ENCODE measurements at regions not wholly inside any gene's neighbourhood (a gene's known extent, or its start where the extent isn't known, plus 50 kb on each side); places are given as distances from the start of the nearest gene placed in this dataset.
"Not testable (repeated sequence)": the region's sequence is repeated elsewhere in the genome, so short reads cannot be mapped to it uniquely, and the experiment has no call there.

DNA sequence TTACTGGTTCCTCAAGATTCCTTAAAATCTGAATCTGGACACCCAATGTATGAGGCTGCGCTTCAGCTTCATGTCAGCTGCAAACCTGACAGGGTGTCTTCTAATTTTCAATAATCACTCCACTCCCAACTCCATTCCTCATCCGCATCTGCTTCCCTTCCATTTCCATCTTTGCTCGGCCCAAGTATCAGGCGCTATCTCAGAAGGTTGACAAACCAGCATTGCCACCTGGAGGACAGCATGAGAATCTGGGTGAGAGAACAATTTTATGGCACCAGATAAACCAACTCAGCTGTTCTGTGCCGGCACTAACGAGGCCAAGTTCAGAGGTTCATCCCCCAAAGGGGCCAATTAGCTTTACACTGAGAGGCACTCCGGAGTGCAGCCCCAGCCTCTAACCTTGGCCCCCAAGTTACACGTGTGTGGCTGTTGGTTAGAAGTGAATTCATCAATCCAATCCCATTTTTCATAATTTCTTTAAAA, 79.1 kb upstream of the LMO2 start:
- DNase-seq, result no peak

DNA sequence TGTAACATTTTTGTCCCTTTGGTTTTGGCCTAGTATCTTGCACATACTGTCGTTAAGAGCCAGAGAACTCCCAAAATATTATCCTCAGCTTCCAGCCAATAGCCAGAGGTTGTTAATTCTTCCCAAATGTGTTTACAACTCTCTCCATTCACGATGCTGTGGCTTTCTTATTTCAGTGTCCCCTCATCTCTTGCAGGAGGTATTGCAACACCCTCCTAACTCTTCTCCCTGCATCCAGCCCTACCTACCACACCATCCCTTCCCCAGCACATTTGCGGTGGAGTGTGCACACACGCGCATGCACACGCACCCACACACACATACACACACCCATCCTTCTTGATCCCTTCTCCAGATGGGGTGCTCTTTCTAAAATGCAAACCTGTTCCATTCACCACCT, 75.6 kb upstream of the LMO2 start:
- DNase-seq, result no peak

DNA sequence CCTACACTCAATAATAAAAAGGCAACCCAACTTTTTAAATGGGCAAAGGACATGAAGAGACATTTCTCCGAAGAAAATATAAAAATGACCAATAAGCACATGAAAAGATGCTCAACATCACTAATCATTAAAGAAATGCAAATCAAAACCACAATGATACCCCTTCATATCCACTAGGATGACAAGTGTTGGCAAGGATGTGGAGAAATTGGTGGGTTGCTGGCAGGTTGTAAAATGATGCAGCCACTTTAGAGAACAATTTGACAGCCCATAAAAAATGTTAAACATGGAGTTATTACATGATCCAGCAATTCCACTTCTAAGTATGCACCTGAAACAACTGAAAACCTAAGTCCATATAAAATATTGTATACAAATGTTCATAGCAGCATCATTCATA, 73.2 kb upstream of the LMO2 start:
- DNase-seq, result no peak

DNA sequence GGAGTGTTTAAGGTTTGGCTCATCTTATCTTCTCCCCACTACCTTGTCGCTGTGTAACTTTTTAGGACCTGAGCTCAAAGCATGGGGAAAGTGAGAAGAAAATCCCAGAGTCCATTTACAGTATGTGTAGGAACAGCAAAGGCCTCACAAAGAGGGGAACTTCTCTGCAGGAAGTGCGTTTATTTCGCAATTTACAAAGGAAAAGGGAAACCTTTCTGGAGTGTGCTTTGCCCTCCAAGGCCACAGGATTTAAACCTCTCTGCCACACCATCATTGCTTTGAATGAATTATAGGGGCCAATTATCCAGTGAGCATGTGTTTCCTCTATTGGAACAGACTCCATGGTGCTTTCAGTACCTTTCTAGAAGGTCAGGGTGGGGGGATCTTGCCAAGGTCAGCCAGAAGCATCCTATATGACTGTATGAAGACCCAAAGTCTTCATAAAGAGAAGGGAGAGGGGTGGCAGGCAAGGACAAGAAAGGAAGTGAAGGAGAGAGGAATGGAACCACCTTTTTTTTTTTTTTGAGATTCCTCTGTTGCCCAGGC, 68.1 kb upstream of the LMO2 start:
- no peak for DNase-seq

DNA sequence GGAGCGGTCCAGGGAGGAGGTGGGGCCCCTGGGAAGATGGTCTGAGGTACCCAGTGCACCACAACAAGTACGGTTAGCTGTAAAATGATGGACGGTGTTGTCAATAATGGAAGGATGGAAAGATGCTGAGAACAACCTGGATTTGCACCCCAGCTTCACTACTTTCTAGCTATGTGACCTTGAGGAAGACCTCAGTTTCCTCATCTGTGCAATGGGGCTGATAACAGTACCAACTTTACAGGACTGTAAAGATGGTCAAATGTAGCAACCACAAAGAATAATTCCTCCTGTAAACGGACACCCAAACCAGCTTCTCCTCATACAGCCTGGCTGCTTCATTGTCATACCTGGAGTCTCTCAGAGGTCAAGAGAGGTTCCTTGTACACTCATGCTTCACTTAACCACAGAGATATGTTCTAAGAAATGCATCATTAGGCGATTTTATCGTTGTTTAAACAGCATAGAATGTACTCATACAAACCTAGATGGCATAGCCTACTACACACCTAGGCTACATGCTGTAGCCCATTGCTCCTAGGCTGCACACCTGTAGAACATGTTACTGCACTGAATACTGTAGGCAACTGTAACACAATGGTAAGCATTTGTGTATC, 65.5 kb upstream of the LMO2 start:
- DNase-seq, result no peak

DNA sequence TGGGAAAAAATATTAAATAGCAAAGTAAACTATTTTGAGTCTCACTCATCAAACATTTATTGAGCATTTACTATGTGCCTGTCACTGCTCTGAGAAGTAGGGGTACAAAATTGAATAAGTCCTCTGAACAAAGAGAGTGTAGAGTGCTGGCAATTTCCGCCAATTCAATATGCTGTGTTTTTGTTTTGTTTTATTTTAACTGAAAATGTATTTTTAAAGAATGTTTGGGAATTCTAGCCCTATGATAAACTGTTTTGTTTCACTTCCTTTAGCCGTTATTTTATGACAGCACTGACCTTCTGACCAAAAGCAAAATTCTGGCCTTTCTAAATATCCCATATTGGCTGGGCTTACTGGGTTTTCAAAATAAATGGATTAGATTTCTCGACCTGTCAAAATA, 64.7 kb upstream of the LMO2 start:
- no peak for DNase-seq

DNA sequence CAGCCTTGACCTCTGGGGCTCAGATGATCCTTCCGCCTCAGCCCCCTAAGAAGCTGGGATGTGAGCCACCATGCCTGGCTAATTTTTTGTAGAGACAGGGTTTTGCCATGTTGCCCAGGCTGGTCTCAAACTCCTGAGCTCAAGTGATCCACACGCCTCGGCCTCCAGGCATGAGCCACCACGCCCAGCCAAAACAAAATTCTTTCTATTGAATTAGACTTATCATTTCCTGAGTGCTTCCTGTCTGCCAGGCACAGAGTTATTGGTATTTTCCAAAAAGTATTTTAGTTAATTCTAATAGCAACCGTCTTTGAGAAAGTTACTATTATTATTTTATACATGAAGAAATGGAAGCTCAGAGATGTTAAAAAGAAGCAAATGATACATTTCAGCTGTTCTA, 61.4 kb upstream of the LMO2 start:
- DNase-seq, result no peak

DNA sequence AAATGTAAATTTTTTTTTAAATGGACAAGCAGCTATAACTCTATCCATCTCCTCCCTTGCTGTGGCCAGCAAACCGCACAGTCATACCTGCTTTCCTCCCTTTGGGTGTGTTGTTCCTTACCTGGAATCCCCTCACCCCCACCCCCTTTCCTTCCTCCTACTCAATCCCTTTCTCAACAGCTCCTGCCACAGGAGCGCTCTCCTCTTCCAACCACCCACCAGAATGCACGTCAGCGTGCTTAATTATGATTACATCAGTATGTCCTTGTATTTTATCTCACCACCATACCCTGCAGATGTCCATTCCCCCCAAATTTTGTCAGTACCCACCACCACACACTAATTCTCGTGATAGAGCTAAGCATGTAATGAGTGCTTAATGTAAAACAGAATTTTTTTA, 60.9 kb upstream of the LMO2 start:
- DNase-seq, result no peak

DNA sequence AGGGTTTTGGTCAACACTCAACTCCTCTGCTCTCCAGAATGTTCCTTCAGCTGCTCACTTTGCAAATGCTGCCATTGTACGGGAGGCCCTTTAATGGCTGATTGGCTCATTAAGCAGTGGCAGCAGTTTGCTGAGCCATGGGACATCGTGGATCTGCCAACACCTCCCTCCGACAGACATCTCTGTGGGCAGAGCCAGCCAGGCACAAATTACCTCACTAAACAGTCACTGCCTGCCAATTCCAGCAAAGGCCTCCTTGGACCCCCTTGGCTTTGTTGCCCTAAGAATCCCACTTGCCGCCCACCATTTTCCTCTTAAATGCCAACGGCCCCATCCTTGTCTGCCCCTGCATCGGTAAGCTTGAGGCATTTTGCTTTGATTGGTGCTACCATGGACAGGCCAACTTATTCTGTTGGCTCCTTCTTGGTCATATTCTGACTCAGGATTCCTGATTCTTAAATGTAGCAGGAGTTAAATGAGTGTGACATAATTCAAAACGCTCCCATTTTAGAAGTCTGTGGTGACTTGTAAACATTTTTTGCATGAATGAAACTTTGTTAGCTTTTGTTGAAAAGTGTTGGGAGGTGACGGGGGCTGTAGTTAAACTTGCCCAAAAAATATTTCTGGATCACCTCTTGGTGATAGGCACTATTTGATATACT, 57.5 kb upstream of the LMO2 start:
- DNase-seq, result no peak

DNA sequence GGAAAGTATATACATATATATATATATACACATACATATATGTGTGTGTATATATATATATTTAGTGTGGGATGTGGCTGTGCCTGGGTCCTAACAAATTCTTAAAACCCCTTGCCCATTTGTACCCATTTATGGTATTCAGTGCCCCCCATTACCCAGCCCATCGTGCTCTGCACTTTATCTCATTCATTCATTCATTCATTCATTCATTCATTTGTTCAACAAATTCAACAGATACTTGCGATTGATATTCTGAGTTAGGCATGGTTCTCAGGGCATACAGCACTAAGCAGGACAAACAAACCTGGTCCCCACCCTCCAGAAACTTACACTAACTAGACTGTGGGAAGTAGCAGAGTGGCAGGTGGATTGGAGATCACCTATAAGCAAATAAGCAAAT, 56.6 kb upstream of the LMO2 start:
- no peak for DNase-seq

DNA sequence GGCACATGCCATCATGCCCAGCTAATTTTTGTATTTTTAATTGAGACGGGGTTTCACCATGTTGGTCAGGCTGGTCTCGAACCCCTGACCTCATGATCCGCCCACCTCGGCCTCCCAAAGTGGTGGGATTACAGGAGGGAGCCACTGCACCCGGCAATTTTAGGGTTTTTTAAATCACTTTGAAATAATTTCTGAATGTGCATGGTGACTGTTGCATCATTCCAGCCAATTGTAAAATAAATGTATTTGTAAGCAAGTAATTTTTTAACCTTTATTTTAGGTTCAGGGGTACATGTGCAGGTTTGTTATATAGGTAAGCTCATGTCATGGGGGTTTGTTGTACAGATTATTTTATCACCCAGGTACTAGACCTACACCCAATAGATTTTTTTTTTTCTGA, 56.0 kb upstream of the LMO2 start:
- DNase-seq, result not testable (repeated sequence)

DNA sequence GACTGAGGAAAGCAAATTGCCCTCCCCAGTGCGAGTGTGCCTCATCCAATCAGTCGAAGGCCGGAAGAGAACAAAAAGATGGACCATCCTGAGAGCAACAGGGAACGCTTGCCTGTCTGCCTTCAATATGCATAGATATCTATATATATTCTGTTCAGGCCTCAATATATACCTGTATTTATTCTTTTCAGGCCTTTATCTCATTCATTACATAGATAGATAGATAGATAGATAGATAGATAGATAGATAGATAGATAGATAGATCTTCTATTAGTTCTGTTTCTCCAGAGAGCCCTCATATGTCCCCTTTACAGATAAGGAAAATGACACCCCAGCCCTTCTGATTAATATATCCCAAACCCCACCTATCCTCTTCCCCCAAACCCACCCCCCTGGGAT, 55.1 kb upstream of the LMO2 start:
- no peak for DNase-seq

DNA sequence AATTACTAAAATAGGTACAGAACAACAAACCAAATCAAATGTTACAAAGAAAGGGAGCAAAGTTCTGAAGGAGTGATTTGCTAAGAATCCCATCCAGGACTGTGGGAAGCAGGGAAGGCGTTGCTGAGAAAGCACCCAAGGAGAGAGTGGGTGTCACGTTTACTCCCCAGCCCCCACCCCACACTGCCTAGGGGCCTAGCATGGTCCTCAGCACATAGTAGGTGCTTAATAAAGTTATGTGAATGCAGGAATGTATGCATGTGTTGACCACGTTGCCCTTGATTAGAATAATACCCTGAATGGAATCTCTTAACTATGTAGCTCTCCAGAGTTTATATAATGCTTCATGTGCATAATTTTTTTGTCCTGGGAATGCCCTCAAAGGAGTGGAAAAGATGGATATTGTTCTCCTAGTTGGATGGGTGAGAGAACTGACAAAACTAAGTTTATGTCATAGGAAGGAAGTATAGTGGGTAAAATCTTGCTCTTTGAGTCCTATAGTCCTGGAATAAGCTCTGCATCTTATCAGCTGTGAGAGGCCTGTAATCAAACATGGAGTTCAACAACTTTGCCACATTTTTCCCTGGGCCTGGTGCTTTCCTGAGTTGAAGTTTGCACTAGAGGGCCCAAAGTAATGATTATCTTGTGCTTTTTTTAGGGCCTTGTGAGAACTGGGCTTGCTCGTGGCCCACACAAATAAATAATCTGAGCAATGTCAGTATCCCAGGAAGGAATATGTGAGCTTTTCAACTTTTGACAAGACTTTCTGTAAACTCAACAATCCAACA, 53.8 kb upstream of the LMO2 start:
- no peak for DNase-seq

DNA sequence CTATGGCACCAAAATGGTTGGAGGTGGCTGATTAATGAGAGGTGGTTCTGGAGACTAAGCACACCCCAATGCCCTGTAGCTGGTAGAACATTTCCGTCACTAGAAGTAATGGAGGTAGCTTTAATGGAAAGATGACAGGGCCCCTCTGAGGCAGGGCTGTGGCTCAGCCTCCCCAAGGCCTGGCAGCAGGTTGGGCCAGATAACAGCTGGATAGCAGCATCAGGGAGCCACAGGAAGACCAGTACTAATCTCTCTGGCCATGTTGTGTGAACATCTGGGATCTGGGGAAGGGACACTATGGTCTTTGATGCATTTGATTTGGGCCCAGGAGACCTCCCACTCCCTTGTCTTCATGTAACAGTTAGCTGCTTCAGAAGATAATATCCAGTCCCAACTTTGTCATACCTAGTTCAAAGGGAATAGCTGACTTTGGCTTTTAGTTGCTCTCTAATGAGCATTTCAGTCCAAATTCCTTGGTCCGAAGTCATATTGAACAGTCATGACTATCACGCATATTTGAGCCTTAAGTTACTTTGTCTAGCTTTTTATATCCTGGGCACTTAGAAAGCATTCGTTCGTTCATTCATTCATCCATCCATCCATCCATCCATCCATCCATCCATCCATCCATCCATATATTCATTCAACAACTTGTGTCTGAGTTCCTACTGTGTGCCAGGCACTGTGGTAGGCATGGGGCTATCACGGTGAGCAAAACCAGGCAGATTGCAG, 53.0 kb upstream of the LMO2 start:
- no peak for DNase-seq

DNA sequence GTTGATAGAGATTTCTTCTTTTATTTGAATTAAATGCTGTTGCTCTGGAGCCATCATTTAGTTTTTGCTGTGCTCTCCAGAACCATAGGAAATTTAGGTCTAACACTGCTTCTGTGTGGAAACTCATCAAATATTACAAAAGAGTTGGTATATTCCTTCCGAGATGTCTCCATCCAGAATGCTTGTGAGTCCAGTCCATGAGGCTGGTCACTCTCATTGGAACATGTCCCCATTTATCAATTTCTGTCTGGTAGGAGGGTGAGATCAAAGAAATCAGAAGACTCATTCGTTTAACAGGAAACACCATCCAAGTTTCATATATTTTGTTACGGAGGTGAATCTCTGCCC, 52.4 kb upstream of the LMO2 start:
- no peak for DNase-seq

DNA sequence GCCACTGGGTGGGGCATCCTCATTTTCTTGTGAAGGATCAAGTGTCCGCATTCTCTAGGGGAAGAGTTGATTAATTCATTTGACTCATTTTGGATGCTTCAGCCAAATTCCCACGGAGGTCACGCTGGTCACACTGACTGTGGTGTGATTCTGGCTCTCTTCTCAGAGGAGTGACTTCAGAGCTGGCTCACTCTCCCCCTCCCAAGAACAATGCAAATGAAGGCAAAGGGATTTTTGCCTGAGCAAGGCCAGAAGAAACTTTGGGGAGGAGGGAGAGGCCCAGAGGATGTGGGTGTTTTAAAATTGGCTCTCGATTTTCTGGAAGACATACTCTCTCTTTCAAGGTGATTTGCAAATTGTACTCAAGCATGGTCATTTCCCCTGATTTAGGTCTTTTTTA, 51.1 kb upstream of the LMO2 start:
- DNase-seq, result no peak

DNA sequence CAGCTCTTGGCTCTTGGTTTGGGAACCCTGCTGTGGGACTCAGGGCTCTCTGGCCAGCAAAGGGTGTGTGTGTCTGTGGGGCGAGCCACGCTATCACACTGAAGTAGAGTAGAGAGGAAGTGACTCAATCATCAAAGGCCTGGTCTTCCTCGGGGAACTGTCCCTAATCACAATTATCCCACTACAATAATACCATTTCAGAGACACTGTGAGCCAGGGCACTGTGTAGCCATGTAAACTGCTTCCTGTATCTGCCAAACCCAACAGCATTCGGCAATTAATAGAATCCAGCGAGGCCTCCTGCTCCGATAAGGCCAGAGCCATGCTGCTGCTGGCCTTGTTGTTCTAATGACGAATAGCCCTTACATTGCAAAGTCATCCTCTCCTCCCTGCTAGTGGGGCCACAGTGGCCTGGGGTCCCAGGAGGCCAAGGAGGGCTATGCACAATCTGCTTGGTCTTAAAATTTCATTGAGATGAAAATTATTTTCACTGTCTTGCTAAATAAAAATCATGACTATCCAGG, 49.8 kb upstream of the LMO2 start:
- DNase-seq, result no peak

All from effector CD4-positive, alpha-beta T cell (primary cell).